Adrenal gland (tissue), 9 donors: ENCODE measurements at regions not wholly inside any gene's neighbourhood (a gene's known extent, or its start where the extent isn't known, plus 50 kb on each side); places are given as distances from the start of the nearest gene placed in this dataset.
A peak's percentile ranks its signal among the peaks of the same experiment; 100 is the strongest.
"Not testable (repeated sequence)": the region's sequence is repeated elsewhere in the genome, so short reads cannot be mapped to it uniquely, and the experiment has no call there.

Experiments
- DNase-seq, 7 donors: peaks; one replicate each; pipeline ENCODE4 v3.0.0-alpha.2; 2019 to 2020
- H3K27ac ChIP-seq, 5 donors: fragments of 200-600 bp; sonication (generic) in 4 of 5; 1 replicate in 3 of 5; 2 replicates in 2 of 5; pipeline versions ENCODE4 v1.5.1 to v1.8.0; 2016 to 2020; ENCODE audit warnings: mild to moderate bottlenecking in 1 of 5
- H3K27me3 ChIP-seq: fragments of 200-600 bp; 2 replicates; pipeline ENCODE4 v1.8.0; 2021
- H3K36me3 ChIP-seq, 2 donors: fragments of 200-600 bp; replicated peaks in 1 of 2; 1 replicate in 1 of 2; 2 replicates in 1 of 2; pipeline versions ENCODE4 v1.5.1 to v1.8.0; 2018 to 2022
- H3K4me1 ChIP-seq, 2 donors: fragments of 200-600 bp; replicated peaks in 1 of 2; 1 replicate in 1 of 2; 2 replicates in 1 of 2; pipeline versions ENCODE4 v1.5.1 to v1.8.0; 2018 to 2021
- H3K4me3 ChIP-seq, 4 donors: fragments of 200-600 bp; sonication (generic) in 3 of 4; one replicate each; pipeline ENCODE4 v1.5.1; 2016 to 2018
- H3K9me3 ChIP-seq, 3 donors: fragments of 200-600 bp; sonication (generic) in 1 of 3; replicated peaks in 1 of 3; 1 replicate in 2 of 3; 2 replicates in 1 of 3; pipeline versions ENCODE4 v1.5.1 to v1.8.0; 2016 to 2021
- POLR2A ChIP-seq, 2 donors: fragments of 450-650 bp; IDR thresholded peaks; one replicate each; pipeline ENCODE4 v1.6.1; 2017; ENCODE audit warnings: antibody characterized with exemption in 2 of 2, mild to moderate bottlenecking in 2 of 2, moderate library complexity in 1 of 2
- WGBS, 4 donors: extraction: QIAGEN DNeasy Blood & Tissue Kit in 2 of 4; methylation state at CpG; one replicate each; pipeline versions ENCODE4 v1.1.5 to v1.1.7; 2013 to 2017; 5-methylcytosine and 5-hydroxymethylcytosine counted together
- intact Hi-C, 2 donors: fragments of 100-400 bp; cut with DNase I; formaldehyde crosslinking; loops; one replicate each; pipeline versions ENCODE4 v1.14.1 to v1.15.0; 2022 to 2023
- TF ChIP-seq, protein P1 (sequence below), 6 experiments: fragments of 450-650 bp in 4 of 6; fragments of 200-600 bp in 2 of 6; sonication (generic) in 1 of 6; IDR thresholded peaks; 1 replicate in 5 of 6; 2 replicates in 1 of 6; pipeline versions ENCODE4 v1.5.1 to v1.8.0; 2016 to 2021; ENCODE audit warnings: antibody characterized with exemption in 6 of 6, mild to moderate bottlenecking in 2 of 6, moderate library complexity in 1 of 6
- donor health status: healthy with polysubstance abuse.
- donor health status: Bipolar disorder and iron deficiency.
- donor health status: DM: yes; HTN: yes; CAD: no.
- donor health status: DM: no; HTN: no; CAD: no.
- donor health status: DM: no; HTN: no; CAD: no.

DNA sequence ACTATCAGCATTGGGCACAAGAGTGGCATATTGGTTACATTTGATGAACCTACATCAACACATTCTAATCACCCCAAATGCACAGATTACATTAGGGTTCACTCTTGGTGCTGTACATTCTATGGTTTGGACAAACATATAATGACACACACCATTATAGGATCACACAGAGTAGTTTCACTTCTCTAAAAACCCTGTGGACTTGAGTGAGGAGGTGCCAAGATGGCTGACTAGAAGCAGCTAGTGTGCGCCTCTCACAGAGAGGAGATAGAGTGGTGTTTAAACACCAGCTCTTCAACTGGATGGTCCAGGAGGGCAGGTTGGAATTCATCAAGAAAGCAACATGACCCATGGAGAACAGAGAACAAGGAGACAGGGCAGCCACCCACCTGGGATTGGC, 265.6 kb downstream of the TDRD3 start:
- no peaks in the 10 kb centered on the region for H3K4me1 ChIP-seq
- DNase-seq = no peak
- no peaks in the 10 kb centered on the region for H3K36me3 ChIP-seq
- TF ChIP-seq, protein P1, sequence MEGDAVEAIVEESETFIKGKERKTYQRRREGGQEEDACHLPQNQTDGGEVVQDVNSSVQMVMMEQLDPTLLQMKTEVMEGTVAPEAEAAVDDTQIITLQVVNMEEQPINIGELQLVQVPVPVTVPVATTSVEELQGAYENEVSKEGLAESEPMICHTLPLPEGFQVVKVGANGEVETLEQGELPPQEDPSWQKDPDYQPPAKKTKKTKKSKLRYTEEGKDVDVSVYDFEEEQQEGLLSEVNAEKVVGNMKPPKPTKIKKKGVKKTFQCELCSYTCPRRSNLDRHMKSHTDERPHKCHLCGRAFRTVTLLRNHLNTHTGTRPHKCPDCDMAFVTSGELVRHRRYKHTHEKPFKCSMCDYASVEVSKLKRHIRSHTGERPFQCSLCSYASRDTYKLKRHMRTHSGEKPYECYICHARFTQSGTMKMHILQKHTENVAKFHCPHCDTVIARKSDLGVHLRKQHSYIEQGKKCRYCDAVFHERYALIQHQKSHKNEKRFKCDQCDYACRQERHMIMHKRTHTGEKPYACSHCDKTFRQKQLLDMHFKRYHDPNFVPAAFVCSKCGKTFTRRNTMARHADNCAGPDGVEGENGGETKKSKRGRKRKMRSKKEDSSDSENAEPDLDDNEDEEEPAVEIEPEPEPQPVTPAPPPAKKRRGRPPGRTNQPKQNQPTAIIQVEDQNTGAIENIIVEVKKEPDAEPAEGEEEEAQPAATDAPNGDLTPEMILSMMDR (IDR thresholded peaks at IDR 0.05) = no peak
- TF ChIP-seq POLR2A (IDR thresholded peaks at IDR 0.05) = no peak
- WGBS, 4 donors = 98 to 100% (median 100%) methylated on average over 1 of the region's 1 CpG
- H3K9me3 ChIP-seq = no peaks in the 10 kb centered on the region
- intact Hi-C loops = no loop called here
- H3K27ac ChIP-seq = no peak overlapping the region
- H3K27me3 ChIP-seq = no peaks in the 10 kb centered on the region
- H3K4me3 ChIP-seq = no peak overlapping the region

DNA sequence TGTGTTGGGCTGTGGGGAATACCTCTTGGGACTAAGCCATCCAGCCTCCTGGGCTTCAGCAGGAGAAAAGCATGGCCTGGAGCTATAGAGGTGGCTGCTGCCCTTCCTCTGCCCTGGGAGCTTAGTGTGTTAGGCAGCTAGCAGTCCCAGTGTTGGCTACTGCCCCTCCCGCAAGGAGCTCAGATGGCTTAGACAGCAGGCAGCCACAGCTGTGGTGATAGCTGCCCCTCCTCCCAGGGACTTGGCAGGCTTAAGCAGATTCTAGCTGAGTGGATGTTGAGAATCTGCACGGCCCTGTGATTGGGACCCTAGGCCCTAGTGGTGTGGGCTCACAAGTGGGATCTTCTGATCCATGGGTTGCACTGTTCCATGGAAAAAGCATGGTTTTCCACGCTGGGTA, 264.5 kb downstream of the TDRD3 start:
- WGBS, 4 donors = 64 to 91% (median 79%) methylated on average over 1 to 3 of the region's 3 CpGs
- H3K4me1 ChIP-seq = no peaks in the 10 kb centered on the region
- H3K4me3 ChIP-seq = no peak overlapping the region
- no peak for DNase-seq
- TF ChIP-seq POLR2A (IDR thresholded peaks at IDR 0.05) = no peak
- TF ChIP-seq, protein P1 (IDR thresholded peaks at IDR 0.05) = no peak
- intact Hi-C loops = no loop called here
- no peaks in the 10 kb centered on the region for H3K27me3 ChIP-seq
- no peak overlapping the region for H3K27ac ChIP-seq
- H3K9me3 ChIP-seq = no peaks in the 10 kb centered on the region
- H3K36me3 ChIP-seq = no peaks in the 10 kb centered on the region

DNA sequence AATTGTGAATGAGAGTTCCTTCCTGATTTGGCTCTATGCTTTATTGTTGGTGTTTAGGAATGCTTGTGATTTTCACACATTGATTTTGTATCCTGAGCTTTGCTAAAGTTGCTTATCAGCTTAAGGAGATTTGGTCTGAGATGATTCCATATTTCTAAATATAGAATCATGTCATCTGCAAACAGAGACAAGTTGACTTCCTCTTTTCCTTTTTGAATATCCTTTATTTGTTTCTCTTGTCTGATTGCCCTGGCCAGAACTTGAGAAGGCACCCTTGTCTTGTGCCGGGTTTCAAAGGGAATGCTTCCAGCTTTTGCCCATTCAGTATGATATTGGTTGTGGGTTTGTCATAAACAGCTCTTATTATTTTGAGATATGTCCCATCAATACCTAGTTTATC, 260.6 kb downstream of the TDRD3 start:
- H3K4me1 ChIP-seq, H3K9me3 ChIP-seq, H3K27me3 ChIP-seq, H3K27ac ChIP-seq, DNase-seq, H3K36me3 ChIP-seq, H3K4me3 ChIP-seq: not testable (repeated sequence)
- intact Hi-C loops = loop anchor here in 1 of 2 donors (10.0 kb wide), 1 partner anchor 757 kb away; the partner anchor contains the start of gene PCDH20
- WGBS, 4 donors = 62 to 96% (median 73%) methylated on average over 1 of the region's 1 CpG

DNA sequence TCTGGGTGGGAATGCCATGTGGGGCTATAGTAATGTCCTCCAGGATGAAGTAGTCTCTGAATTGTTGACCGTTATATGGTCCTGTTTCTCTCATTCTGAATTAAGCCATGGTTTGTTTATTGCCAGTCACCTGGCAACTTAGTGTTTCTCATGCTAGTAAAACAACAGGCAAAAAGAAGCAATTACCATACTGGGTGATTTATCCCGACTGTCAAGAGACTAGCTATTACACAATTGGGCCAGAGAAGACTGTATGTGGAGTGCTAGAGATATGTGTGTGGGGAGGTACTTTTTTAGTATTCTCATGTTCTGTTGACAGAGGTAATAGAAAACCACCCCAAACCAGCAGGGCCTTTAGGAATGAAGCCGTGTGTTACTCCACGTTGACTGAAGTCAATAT, 258.2 kb downstream of the TDRD3 start:
- Histone ChIP-seq H3K4me1 (no peaks in the 10 kb centered on the region), H3K9me3 (no peaks in the 10 kb centered on the region), H3K27ac (no peak overlapping the region), H3K36me3 (no peaks in the 10 kb centered on the region), H3K27me3 (no peaks in the 10 kb centered on the region), H3K4me3 (no peak overlapping the region)
- no peak for DNase-seq
- WGBS, 4 donors = 64 to 77% (median 65%) methylated on average over 4 of the region's 4 CpGs
- TF ChIP-seq POLR2A (IDR thresholded peaks at IDR 0.05) = no peak
- TF ChIP-seq, protein P1 (IDR thresholded peaks at IDR 0.05) = no peak
- intact Hi-C loops = loop anchor here in 1 of 2 donors (10.0 kb wide), 1 partner anchor 760 kb away; the partner anchor contains the start of gene PCDH20

DNA sequence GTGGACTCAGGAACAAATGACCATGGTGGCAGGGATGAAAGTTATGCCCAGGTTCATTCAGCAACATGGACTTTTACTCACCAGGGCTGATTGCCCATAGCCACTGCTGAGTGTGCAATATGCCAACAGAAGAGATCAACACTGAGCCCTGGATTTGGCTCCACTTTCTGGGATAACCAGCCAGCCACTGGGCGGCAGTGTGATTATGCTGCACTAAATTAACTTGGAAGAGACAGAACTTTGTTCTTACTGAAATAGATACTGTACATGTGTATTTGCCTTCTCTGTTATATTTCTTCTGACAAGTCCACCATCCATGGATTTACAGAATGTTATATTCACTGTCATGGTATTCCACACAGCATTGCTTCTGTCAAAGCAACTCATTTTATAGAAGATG, 257.4 kb downstream of the TDRD3 start:
- TF ChIP-seq POLR2A (IDR thresholded peaks at IDR 0.05) = no peak
- TF ChIP-seq, protein P1 (IDR thresholded peaks at IDR 0.05) = peak in 5 of 6 experiments; percentile 21 to 33 (median 22)
- peak; percentile 21 to 74 (median 28) for DNase-seq
- H3K4me1 ChIP-seq = no peaks in the 10 kb centered on the region
- H3K9me3 ChIP-seq = no peaks in the 10 kb centered on the region
- H3K4me3 ChIP-seq = no peak overlapping the region
- H3K27ac ChIP-seq = no peak overlapping the region
- 6 to 30% (median 24%) methylated on average over 1 of the region's 1 CpG for WGBS, 4 donors
- H3K36me3 ChIP-seq = no peaks in the 10 kb centered on the region
- intact Hi-C loops = loop anchor here in 1 of 2 donors (10.0 kb wide), 1 partner anchor 760 kb away; the partner anchor contains the start of gene PCDH20
- H3K27me3 ChIP-seq = no peaks in the 10 kb centered on the region
